ENCODE measurements at regions not wholly inside any gene's neighbourhood (a gene's known extent, or its start where the extent isn't known, plus 50 kb on each side); places are given as distances from the start of the nearest gene placed in this dataset.
A peak's percentile ranks its signal among the peaks of the same experiment; 100 is the strongest.

GRCh38 chr6:164336455-164336854, 921.9 kb downstream of the QKI start:
- intact Hi-C loops (cut with DNase I; ENCODE audit: low total_unique reads): no loop called here
- Histone ChIP-seq H3K9me3 (no peaks in the 10 kb centered on the region), H3K4me1 (no peaks in the 10 kb centered on the region), H3K4me3 (no peak overlapping the region), H3K27me3 (no peaks in the 10 kb centered on the region), H3K27ac (no peak overlapping the region), H3K36me3 (no peaks in the 10 kb centered on the region)
- DNase-seq (no peak), ATAC-seq (no peak)
- in situ Hi-C loops (cut with MboI; ENCODE audit: low sequenced_read_pairs in 4 of 4): no loop called here
- no peak for TF ChIP-seq POLR2A (IDR thresholded peaks at IDR 0.05)
- no peak for TF ChIP-seq CTCF (IDR thresholded peaks at IDR 0.05 in 4 of 5, conservative IDR thresholded peaks at IDR 0.05 in 1 of 5)

- Histone ChIP-seq H3K4me1 (no peaks in the 10 kb centered on the region), H3K27me3 (no peaks in the 10 kb centered on the region), H3K27ac (no peak overlapping the region), H3K9me3 (no peaks in the 10 kb centered on the region), H3K36me3 (no peaks in the 10 kb centered on the region), H3K4me3 (no peak overlapping the region)
- intact Hi-C loops (cut with DNase I; ENCODE audit: low total_unique reads) (no loop called here), in situ Hi-C loops (cut with MboI; ENCODE audit: low sequenced_read_pairs in 4 of 4) (no loop called here)
- DNase-seq (no peak), ATAC-seq (no peak)
- TF ChIP-seq POLR2A (IDR thresholded peaks at IDR 0.05) (no peak), CTCF (IDR thresholded peaks at IDR 0.05 in 4 of 5, conservative IDR thresholded peaks at IDR 0.05 in 1 of 5) (no peak)
Measured at GRCh38 chr6:164331026-164331425, 916.5 kb downstream of the QKI start.

- no peak for DNase-seq
- TF ChIP-seq CTCF (IDR thresholded peaks at IDR 0.05 in 4 of 5, conservative IDR thresholded peaks at IDR 0.05 in 1 of 5): no peak
- TF ChIP-seq POLR2A (IDR thresholded peaks at IDR 0.05): no peak
- Histone ChIP-seq H3K4me3 (no peak overlapping the region), H3K9me3 (no peaks in the 10 kb centered on the region), H3K27me3 (no peaks in the 10 kb centered on the region), H3K27ac (no peak overlapping the region), H3K4me1 (no peaks in the 10 kb centered on the region), H3K36me3 (no peaks in the 10 kb centered on the region)
- in situ Hi-C loops (cut with MboI; ENCODE audit: low sequenced_read_pairs in 4 of 4): no loop called here
- ATAC-seq: no peak
- intact Hi-C loops (cut with DNase I; ENCODE audit: low total_unique reads): no loop called here
Measured at GRCh38 chr6:164325168-164325567, 910.6 kb downstream of the QKI start.

- peak overlapping the region in 2 of 4 donors; percentile 49 to 63 for H3K27ac ChIP-seq
Measured at GRCh38 chr6:164322533-164322932, 908.0 kb downstream of the QKI start.

More at GRCh38 chr6:164322533-164322932, 908.0 kb downstream of the QKI start:
- Histone ChIP-seq H3K4me3 (no peak overlapping the region), H3K9me3 (no peaks in the 10 kb centered on the region), H3K4me1 (no peaks in the 10 kb centered on the region), H3K27me3 (no peaks in the 10 kb centered on the region), H3K36me3 (no peaks in the 10 kb centered on the region)
- ATAC-seq: peak; percentile 73 to 91
- no peak for TF ChIP-seq CTCF (IDR thresholded peaks at IDR 0.05 in 4 of 5, conservative IDR thresholded peaks at IDR 0.05 in 1 of 5)
- TF ChIP-seq POLR2A (IDR thresholded peaks at IDR 0.05): no peak
- intact Hi-C loops (cut with DNase I; ENCODE audit: low total_unique reads): no loop called here
- in situ Hi-C loops (cut with MboI; ENCODE audit: low sequenced_read_pairs in 4 of 4): no loop called here
- DNase-seq: no peak

Measured in gastrocnemius medialis (tissue), 4 donors.